ENCODE measurements at regions not wholly inside any gene's neighbourhood (a gene's known extent, or its start where the extent isn't known, plus 50 kb on each side); places are given as distances from the start of the nearest gene placed in this dataset.

DNA sequence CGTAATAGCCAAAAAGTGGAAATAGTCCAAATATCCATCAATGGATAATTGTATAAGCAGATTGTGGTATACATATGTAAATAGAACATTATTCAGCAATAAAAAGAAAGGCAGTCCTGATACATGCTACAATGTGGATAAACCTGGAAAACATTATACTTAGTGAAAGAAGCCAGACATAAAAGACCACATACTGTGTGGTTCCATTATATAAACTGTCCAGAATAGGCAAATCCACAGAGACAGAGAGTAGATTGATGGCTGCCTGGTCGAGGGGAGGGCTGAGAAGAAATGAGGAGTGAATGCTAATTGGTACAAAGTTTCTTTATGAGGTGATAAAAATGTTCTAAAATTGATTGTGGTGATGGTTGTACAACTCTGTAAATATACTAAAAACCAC, 397.4 kb upstream of the RPS6KA3 start:
- FAIRE-seq (no peak), ATAC-seq (no peak), DNase-seq (no peak)
- no peaks in the 10 kb centered on the region for H3K4me1 ChIP-seq
- no peak overlapping the region for H3K4me3 ChIP-seq
- no peak overlapping the region for H3K27ac ChIP-seq
- WGBS, 2 donors = 44 to 49% methylated on average over 2 of the region's 2 CpGs
- no peaks in the 10 kb centered on the region for H3K9me3 ChIP-seq
- peaks cover 0 to 6% (median 0%) of the 10 kb centered on the region in 4 donors for H3K27me3 ChIP-seq
- intact Hi-C loops (cut with DNase I) = no loop called here
- TF ChIP-seq, protein P1, sequence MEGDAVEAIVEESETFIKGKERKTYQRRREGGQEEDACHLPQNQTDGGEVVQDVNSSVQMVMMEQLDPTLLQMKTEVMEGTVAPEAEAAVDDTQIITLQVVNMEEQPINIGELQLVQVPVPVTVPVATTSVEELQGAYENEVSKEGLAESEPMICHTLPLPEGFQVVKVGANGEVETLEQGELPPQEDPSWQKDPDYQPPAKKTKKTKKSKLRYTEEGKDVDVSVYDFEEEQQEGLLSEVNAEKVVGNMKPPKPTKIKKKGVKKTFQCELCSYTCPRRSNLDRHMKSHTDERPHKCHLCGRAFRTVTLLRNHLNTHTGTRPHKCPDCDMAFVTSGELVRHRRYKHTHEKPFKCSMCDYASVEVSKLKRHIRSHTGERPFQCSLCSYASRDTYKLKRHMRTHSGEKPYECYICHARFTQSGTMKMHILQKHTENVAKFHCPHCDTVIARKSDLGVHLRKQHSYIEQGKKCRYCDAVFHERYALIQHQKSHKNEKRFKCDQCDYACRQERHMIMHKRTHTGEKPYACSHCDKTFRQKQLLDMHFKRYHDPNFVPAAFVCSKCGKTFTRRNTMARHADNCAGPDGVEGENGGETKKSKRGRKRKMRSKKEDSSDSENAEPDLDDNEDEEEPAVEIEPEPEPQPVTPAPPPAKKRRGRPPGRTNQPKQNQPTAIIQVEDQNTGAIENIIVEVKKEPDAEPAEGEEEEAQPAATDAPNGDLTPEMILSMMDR (IDR thresholded peaks at IDR 0.05) = no peak
- H3K36me3 ChIP-seq = no peaks in the 10 kb centered on the region

DNA sequence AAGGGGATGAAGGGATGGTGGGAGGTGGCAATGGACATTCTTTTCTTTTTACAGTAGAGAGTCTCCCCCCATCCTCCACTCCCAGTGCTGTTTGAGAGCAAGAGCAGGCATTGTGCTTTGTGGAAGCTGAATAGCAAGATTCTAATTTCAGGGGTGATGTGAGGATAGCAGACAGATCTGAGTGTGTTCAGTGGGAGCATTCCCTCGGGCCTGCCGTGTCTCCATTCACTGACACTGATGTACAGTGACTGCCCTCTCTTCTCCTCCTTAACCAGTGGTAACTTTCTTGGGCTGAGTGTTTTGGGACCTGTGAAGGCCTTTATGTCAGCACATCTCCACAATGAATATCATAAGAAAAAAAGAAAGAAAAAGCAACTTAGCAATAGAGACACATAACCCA, 396.6 kb upstream of the RPS6KA3 start:
- Histone ChIP-seq H3K9me3 (no peaks in the 10 kb centered on the region), H3K27me3 (peaks cover 0 to 6% (median 0%) of the 10 kb centered on the region in 4 donors), H3K27ac (no peak overlapping the region), H3K4me3 (no peak overlapping the region), H3K4me1 (no peaks in the 10 kb centered on the region), H3K36me3 (no peaks in the 10 kb centered on the region)
- no peak for ATAC-seq
- FAIRE-seq = no peak
- no peak for DNase-seq
- WGBS, 2 donors = 50 to 52% methylated on average over 2 of the region's 2 CpGs
- intact Hi-C loops (cut with DNase I) = no loop called here
- TF ChIP-seq, protein P1 (IDR thresholded peaks at IDR 0.05) = no peak

DNA sequence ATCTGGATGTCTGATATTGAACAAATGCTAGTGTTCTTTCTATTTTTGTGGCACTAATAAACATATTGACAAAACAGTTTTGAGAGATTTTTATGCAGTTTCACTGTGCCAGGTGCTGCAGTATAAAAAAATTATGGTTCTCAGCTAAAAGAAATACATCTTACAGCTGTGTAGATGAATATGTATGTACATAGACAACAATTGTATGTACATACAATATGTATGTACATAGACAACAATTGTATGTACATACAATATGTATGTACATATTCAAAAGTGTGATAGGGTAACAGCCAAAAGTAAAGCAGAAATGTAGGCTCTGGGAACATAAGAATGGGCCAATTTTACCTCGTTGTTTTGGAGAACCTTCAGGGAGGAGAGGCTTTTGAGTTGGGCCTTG, 390.0 kb upstream of the RPS6KA3 start:
- H3K27ac ChIP-seq = no peak overlapping the region
- TF ChIP-seq, protein P1 (IDR thresholded peaks at IDR 0.05) = no peak
- no peak for FAIRE-seq
- no peaks in the 10 kb centered on the region for H3K36me3 ChIP-seq
- H3K4me1 ChIP-seq = no peaks in the 10 kb centered on the region
- ATAC-seq = no peak
- H3K27me3 ChIP-seq = peaks cover 0 to 6% (median 0%) of the 10 kb centered on the region in 4 donors
- H3K9me3 ChIP-seq = no peaks in the 10 kb centered on the region
- no peak overlapping the region for H3K4me3 ChIP-seq
- 57 to 70% methylated on average over 1 of the region's 1 CpG for WGBS, 2 donors
- DNase-seq = no peak
- intact Hi-C loops (cut with DNase I) = no loop called here

DNA sequence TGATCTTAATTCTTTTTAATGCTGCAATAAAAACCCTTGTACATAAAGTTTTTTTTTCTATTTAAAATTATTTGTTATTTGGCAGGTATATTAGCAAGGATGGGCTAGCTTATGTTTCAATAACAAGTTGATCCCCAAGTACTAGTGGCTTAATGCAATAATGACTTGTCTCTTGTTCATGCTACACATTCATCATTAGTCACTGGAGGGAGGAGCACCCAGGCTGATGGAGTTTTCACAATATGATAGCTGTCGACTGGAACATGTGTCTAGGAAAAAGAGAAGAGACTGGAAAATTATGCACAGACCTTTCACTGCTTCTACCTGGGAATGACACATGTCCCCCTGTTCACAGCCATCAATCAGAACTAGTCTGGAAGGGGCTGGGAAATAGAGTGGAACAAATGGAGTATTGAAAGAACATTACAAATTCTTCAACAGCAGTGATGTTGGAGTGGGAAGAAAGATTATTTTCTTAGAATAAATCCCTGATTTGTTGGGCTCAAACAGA, 387.9 kb upstream of the RPS6KA3 start:
- Histone ChIP-seq H3K36me3 (no peaks in the 10 kb centered on the region), H3K27me3 (no peaks in the 10 kb centered on the region), H3K4me1 (no peaks in the 10 kb centered on the region), H3K27ac (no peak overlapping the region), H3K9me3 (no peaks in the 10 kb centered on the region), H3K4me3 (no peak overlapping the region)
- TF ChIP-seq, protein P1 (IDR thresholded peaks at IDR 0.05) = no peak
- FAIRE-seq (no peak), DNase-seq (no peak), ATAC-seq (no peak)
- 45 to 63% methylated on average over 1 of the region's 1 CpG for WGBS, 2 donors
- intact Hi-C loops (cut with DNase I) = no loop called here

DNA sequence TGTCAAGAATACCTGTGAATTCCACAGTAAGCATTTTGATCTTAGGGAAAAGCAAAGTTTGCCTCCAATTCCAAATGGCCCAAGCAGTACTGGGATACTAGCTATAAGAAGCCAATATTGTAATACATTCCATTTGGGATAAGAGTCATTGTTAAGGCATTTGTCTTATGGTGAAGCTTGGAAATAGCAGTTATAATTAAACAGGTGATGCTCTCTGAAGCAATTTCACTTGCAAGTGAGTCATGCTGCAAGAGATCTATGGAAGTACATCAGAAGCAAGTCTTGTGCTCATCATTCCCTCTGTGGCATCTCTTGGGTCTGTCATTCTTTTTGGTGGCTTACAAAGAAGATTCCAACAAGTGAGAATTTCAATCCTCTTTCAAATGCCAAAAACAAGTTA, 386.4 kb upstream of the RPS6KA3 start:
- FAIRE-seq = no peak
- ATAC-seq = no peak
- H3K36me3 ChIP-seq = no peaks in the 10 kb centered on the region
- intact Hi-C loops (cut with DNase I) = no loop called here
- no peaks in the 10 kb centered on the region for H3K27me3 ChIP-seq
- no peak overlapping the region for H3K4me3 ChIP-seq
- H3K9me3 ChIP-seq = no peaks in the 10 kb centered on the region
- H3K27ac ChIP-seq = no peak overlapping the region
- TF ChIP-seq, protein P1 (IDR thresholded peaks at IDR 0.05) = no peak
- no peak for DNase-seq
- H3K4me1 ChIP-seq = no peaks in the 10 kb centered on the region
